ENCODE measurements at regions not wholly inside any gene's neighbourhood (a gene's known extent, or its start where the extent isn't known, plus 50 kb on each side); places are given as distances from the start of the nearest gene placed in this dataset.

DNA sequence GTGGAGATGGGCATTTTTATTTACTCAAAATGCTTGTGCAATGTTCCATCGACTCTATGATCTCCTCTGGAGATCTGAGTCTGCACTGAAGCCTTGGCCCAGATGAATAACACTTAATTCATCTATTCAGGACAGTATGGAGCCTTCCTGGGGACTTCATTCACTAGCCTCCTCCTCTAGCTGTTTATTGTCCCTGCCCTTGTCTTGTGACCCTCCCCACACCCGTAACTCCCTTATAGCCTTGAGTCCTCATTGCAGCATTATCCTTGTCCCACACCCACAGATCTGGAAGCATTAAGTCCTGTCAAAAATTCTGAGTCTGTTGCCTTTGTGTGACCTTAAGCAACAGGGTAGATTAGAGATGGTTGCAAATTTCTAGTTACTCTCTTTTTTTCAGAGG, 138.3 kb upstream of the LMO4 start:
- Histone ChIP-seq H3K79me1 (ENCODE audit: low read depth in 1 of 2, low read length in 2 of 2) (no peaks in the 10 kb centered on the region), H4K5ac (ENCODE audit: low read depth, low read length) (no peak overlapping the region), H2BK20ac (ENCODE audit: low read depth, low read length) (no peak overlapping the region), H3K4me3 (ENCODE audit: insufficient read depth, low read depth, low read length) (no peak overlapping the region), H3K9ac (ENCODE audit: low read depth, low read length) (no peak overlapping the region), H2AK9ac (replicated peaks; ENCODE audit: low read depth, low read length, poor library complexity) (no peak overlapping the region), H3K36me3 (ENCODE audit: control insufficient read depth, insufficient read depth, low read length) (no peaks in the 10 kb centered on the region), H3K56ac (ENCODE audit: extremely low read depth, insufficient read depth, low read length) (no peak overlapping the region), H3K4me1 (ENCODE audit: control insufficient read depth, insufficient read depth, low read length) (no peaks in the 10 kb centered on the region), H2AFZ (replicated peaks; ENCODE audit: low read length, poor library complexity) (no peak overlapping the region), H3K9me3 (ENCODE audit: control insufficient read depth, insufficient read depth, low read length) (peaks cover 2% of the 10 kb centered on the region; the same call in 1 of the 2 replicates), H4K91ac (ENCODE audit: insufficient read depth, low read depth, low read length) (no peak overlapping the region), H2BK120ac (ENCODE audit: low read depth, low read length) (no peak overlapping the region), H2AK5ac (ENCODE audit: low read depth, low read length) (no peak overlapping the region), H3K4ac (ENCODE audit: low read depth, low read length) (no peak overlapping the region), H3K23ac (ENCODE audit: low read depth, low read length) (no peak overlapping the region), H2BK15ac (ENCODE audit: low read depth, low read length) (no peak overlapping the region), H3K14ac (replicated peaks; ENCODE audit: low read depth, low read length) (no peak overlapping the region), H2BK5ac (ENCODE audit: low read depth, low read length, poor library complexity, severe bottlenecking) (no peak overlapping the region), H4K8ac (ENCODE audit: low read depth in 2 of 2, low read length in 2 of 2) (no peak overlapping the region), H4K20me1 (ENCODE audit: insufficient read depth, low read length) (no peaks in the 10 kb centered on the region), H3K27ac (ENCODE audit: insufficient read depth, low read length) (no peak overlapping the region), H3K27me3 (ENCODE audit: control insufficient read depth, insufficient read depth, low read length) (peaks cover 5% of the 10 kb centered on the region), H3K4me2 (ENCODE audit: low read depth, low read length) (no peak overlapping the region), H3K9me1 (ENCODE audit: insufficient read depth, low read length) (no peaks in the 10 kb centered on the region), H3K18ac (ENCODE audit: low read depth, low read length) (no peak overlapping the region)
- ChIA-PET POLR2A (ENCODE audit: unreplicated experiment) (no interaction called here), CTCF (no interaction called here)
- ATAC-seq (ENCODE audit: low read depth) = no peak
- intact Hi-C loops (cut with micrococcal nuclease) (no loop called here), in situ Hi-C loops (cut with MboI; ENCODE audit: low sequenced_read_pairs) (no loop called here), dilution Hi-C loops (cut with HindIII; ENCODE audit: low sequenced_read_pairs, unreplicated experiment) (no loop called here)
- no peak for DNase-seq
- 40% methylated on average over 1 of the region's 2 CpGs; no CpG with 5 or more reads in 1 of the 2 experiments for WGBS, 2 experiments (ENCODE audit: extremely low coverage in 2 of 2, insufficient read length in 1 of 2)
- BruUV-seq (replicated peaks) = no TSS peak
- TF ChIP-seq MAFK (IDR thresholded peaks at IDR 0.05; ENCODE audit: low read depth, low read length) (no peak), NFE2L2 (IDR thresholded peaks at IDR 0.05; ENCODE audit: low read depth, low read length) (no peak), SMC3 (IDR thresholded peaks at IDR 0.05; ENCODE audit: low read depth, low read length) (no peak), POLR2A (IDR thresholded peaks at IDR 0.05; ENCODE audit: low read depth, low read length) (no peak), RAD21 (IDR thresholded peaks at IDR 0.05; ENCODE audit: low read length) (no peak), MXI1 (IDR thresholded peaks at IDR 0.05; ENCODE audit: borderline replicate concordance, low read depth, low read length) (no peak), RFX5 (IDR thresholded peaks at IDR 0.05; ENCODE audit: low read depth, low read length) (no peak), USF2 (IDR thresholded peaks at IDR 0.05; ENCODE audit: low read depth, low read length) (no peak), BHLHE40 (IDR thresholded peaks at IDR 0.05; ENCODE audit: low read depth, low read length) (no peak)
- TF ChIP-seq, protein P1, sequence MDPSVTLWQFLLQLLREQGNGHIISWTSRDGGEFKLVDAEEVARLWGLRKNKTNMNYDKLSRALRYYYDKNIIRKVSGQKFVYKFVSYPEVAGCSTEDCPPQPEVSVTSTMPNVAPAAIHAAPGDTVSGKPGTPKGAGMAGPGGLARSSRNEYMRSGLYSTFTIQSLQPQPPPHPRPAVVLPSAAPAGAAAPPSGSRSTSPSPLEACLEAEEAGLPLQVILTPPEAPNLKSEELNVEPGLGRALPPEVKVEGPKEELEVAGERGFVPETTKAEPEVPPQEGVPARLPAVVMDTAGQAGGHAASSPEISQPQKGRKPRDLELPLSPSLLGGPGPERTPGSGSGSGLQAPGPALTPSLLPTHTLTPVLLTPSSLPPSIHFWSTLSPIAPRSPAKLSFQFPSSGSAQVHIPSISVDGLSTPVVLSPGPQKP (IDR thresholded peaks at IDR 0.05; ENCODE audit: borderline replicate concordance, low read depth, low read length) = no peak

Data from IMR-90 (cell line).